Brain microvascular endothelial cell (primary cell): ENCODE measurements at regions not wholly inside any gene's neighbourhood (a gene's known extent, or its start where the extent isn't known, plus 50 kb on each side); places are given as distances from the start of the nearest gene placed in this dataset.

ENCODE experiments used
- DNase-seq: peaks from one replicate; pipeline ENCODE4 v3.0.0-alpha.2; 2020
- H3K27ac ChIP-seq: fragments of 250-450 bp; sonication (Bioruptor Pico); 2 replicates; pipeline ENCODE4 v1.5.1; 2020; ENCODE audit warnings: mild to moderate bottlenecking, moderate library complexity
- H3K27me3 ChIP-seq: fragments of 250-450 bp; sonication (Bioruptor Pico); replicated peaks from 2 replicates; pipeline ENCODE4 v1.5.1; 2020; ENCODE audit warnings: mild to moderate bottlenecking
- H3K36me3 ChIP-seq: fragments of 250-450 bp; sonication (Bioruptor Pico); replicated peaks from 2 replicates; pipeline ENCODE4 v1.5.1; 2020; ENCODE audit warnings: mild to moderate bottlenecking
- H3K4me3 ChIP-seq: 2 replicates; pipeline ENCODE4 v1.5.1; 2011; ENCODE audit warnings: low read depth, mild to moderate bottlenecking, control low read depth, low read length, moderate library complexity
- CTCF ChIP-seq: IDR thresholded peaks from 2 replicates; pipeline ENCODE4 v1.5.1; 2011; ENCODE audit warnings: low read depth, mild to moderate bottlenecking, moderate library complexity, low read length, control low read depth, inconsistent platforms; ENCODE audit errors: missing control alignments
- in situ Hi-C: cut with HindIII; loops from 2 replicates; pipeline ENCODE4 v1.10.0; 2017; ENCODE audit warnings: low sequenced_read_pairs, low pct_ligation_motif_present

- no peaks in the 10 kb centered on the region for H3K36me3 ChIP-seq
- no peak for TF ChIP-seq CTCF
- no peak overlapping the region for H3K27ac ChIP-seq
- H3K4me3 ChIP-seq, result no peak overlapping the region
- in situ Hi-C loops, result no loop called here
- no peaks in the 10 kb centered on the region for H3K27me3 ChIP-seq
- DNase-seq, result no peak
Observed at GRCh38 chr7:116083796-116084195, 53.2 kb upstream of the TFEC start.

GRCh38 chr7:116086547-116087045 is 56.0 kb upstream of the TFEC start:
- Histone ChIP-seq H3K36me3 (no peaks in the 10 kb centered on the region), H3K27me3 (no peaks in the 10 kb centered on the region), H3K4me3 (no peak overlapping the region), H3K27ac (no peak overlapping the region)
- no peak for TF ChIP-seq CTCF
- in situ Hi-C loops, result no loop called here
- DNase-seq, result no peak

GRCh38 chr7:116087291-116087690 is 56.7 kb upstream of the TFEC start:
- H3K27me3 ChIP-seq, result no peaks in the 10 kb centered on the region
- in situ Hi-C loops, result no loop called here
- no peak overlapping the region for H3K27ac ChIP-seq
- H3K36me3 ChIP-seq, result no peaks in the 10 kb centered on the region
- DNase-seq, result no peak
- no peak for TF ChIP-seq CTCF
- H3K4me3 ChIP-seq, result no peak overlapping the region

GRCh38 chr7:116087984-116088383 is 57.4 kb upstream of the TFEC start:
- H3K27ac ChIP-seq, result no peak overlapping the region
- H3K27me3 ChIP-seq, result no peaks in the 10 kb centered on the region
- no peaks in the 10 kb centered on the region for H3K36me3 ChIP-seq
- H3K4me3 ChIP-seq, result no peak overlapping the region
- no peak for TF ChIP-seq CTCF
- DNase-seq, result no peak
- in situ Hi-C loops, result no loop called here

DNA sequence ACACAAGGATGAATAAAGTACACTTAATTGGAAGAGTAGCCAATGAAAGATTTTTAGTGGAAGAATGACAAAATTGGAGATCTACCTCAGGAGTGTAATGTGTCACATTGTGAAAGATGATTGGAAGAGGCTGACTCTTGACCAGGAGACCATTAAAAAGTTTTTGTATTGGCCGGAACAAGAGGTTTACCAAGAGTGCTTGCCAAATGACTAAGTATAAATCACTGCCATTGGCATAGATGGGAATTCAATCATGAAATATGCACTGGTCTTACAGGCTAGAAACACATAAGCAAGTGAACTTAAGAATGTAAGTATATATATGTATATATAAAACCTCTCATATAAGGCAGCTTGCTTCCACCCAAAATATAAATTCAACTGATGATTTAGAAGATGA is 58.7 kb upstream of the TFEC start:
- in situ Hi-C loops, result no loop called here
- H3K27me3 ChIP-seq, result no peaks in the 10 kb centered on the region
- no peak for DNase-seq

More for the DNA sequence above, 58.7 kb upstream of the TFEC start:
- Histone ChIP-seq H3K36me3 (no peaks in the 10 kb centered on the region), H3K4me3 (no peak overlapping the region), H3K27ac (no peak overlapping the region)
- TF ChIP-seq CTCF, result no peak
